NOMO-1 treated with dmso at 0.1 percent for 144 hours (cell line): ENCODE measurements at regions not wholly inside any gene's neighbourhood (a gene's known extent, or its start where the extent isn't known, plus 50 kb on each side); places are given as distances from the start of the nearest gene placed in this dataset.
"Not testable (repeated sequence)": the region's sequence is repeated elsewhere in the genome, so short reads cannot be mapped to it uniquely, and the experiment has no call there.

Source experiments
- DNase-seq: peaks from one replicate; lab custom pipeline; 2025; ENCODE audit not compliant: unreplicated experiment; lab: John Stamatoyannopoulos, UW

- DNase-seq: no peak
Measured at GRCh38 chr3:151675858-151676615, 57.7 kb upstream of the AADACL2 start.

GRCh38 chr3:151673974-151674373 lies 59.8 kb upstream of the AADACL2 start:
- DNase-seq: no peak

GRCh38 chr3:151667762-151668161 lies 66.0 kb upstream of the AADACL2 start:
- DNase-seq: not testable (repeated sequence)

DNA sequence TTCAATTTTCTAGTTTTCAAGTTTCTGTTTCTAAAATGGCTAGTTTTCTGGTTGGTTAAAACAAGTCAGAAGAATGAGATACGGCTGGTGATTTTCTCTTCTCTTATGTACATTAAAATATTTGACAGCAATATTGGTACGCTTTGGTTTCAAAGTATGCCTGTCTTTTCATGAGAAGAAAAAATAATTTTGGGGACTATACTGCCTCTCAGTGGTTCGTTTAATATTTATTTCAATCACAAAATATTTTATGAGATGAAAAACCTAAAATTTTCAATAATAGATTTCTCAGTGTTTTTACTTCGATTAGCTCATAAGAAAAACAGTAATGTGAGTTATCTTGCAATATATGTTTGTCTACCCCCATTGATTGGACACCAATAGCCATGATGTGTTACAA lies 72.8 kb upstream of the AADACL2 start:
- DNase-seq: no peak

GRCh38 chr3:151644986-151645385 lies 88.7 kb upstream of the AADACL2 start:
- no peak for DNase-seq

- no peak for DNase-seq
Measured at GRCh38 chr3:151644020-151644620, 89.6 kb upstream of the AADACL2 start.

DNA sequence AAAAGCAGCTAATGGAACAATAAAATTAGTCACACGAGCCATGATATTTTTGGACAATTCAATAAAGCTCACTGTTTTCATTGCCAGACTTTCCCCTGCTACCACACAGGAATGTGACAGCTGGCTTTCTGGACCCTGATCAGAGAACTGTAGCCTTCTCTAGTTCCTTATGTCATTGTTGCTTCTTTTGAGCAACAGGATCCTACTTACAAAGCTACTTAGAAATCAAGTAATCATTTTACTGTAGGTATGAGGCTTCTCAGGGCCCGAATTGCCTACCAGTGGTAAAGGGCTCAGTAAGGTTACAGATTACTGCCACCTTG lies 94.3 kb upstream of the AADACL2 start:
- no peak for DNase-seq

DNA sequence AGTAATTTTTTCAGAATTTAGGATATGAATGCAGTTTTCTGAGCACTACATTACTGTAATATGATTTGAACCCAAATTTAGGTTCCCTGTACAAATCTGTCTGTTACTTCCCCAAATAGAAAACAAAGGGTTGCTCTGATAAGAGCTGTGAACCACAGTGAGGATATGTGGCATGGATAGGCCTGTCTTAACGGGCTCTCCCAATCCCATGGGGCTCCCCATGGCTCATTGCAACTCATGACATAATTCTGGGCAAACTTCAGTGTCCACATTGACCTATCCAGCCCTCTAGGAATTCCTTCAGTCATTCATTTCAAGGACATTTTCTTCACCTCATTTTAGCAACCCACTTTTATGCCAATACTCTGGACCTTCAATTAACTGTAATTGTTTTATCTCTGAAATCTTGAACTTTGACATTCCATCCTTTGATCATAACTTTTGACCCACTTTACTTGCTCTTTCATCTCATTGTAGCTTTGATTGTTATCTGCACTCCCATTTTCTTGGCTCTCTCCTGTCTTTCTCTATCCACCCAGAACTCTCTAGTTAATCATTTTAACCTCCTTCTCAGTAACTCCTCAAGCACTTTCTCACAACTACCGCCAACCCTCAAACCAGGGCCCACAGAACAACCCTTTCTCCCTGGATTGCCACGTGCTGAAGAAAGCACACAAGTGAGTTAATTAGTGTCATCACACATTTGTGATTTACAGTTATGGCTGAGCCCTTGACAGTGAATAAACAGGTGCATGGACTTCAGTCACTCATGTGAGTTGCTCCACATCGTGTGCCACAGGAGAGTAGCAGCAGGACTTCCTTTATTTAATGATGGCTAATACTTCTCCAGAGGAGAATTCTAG lies 94.9 kb upstream of the AADACL2 start:
- no peak for DNase-seq

- DNase-seq: no peak
Measured at GRCh38 chr3:151635905-151636304, 97.8 kb upstream of the AADACL2 start.

DNA sequence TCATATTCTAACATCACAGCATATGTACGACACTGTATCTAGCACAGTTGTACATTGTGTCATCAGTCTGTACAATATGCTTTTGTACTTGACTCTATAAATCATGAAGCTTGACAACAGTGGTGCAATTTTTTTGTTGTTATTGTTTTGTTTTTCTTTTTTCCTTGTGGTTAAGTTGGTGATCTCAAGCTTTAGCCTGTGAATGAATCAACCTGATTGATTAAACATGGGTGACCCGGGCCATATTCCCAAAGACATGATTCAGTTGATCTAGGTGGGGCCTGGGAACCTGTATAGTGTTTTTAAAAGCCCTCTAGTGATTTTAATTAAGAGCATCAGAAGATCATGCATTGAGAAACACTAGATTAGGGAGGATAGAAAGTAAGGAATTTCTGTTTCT lies 101.8 kb upstream of the AADACL2 start:
- DNase-seq: no peak

GRCh38 chr3:151630938-151631441 lies 102.7 kb upstream of the AADACL2 start:
- no peak for DNase-seq

- no peak for DNase-seq
Measured at GRCh38 chr3:151630035-151630434, 103.7 kb upstream of the AADACL2 start.

DNA sequence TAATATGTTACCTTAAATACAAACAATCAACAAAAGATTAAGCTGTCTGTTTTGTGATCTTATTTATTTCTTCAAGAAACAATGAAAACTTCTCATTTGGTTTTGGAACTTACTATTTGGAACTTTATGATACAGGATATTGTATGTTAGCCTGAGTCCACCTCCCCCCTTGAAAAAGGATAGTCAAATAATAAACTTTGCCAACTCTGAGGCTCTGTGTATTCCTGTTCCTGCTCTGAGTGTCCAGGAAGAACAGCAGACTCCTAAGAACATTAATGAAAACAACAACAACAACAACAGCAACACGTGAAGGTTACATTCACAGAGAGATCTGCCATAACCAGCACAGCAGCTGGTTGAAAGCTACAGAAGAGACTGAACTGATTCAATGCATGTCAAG lies 108.1 kb upstream of the AADACL2 start:
- no peak for DNase-seq

- DNase-seq: no peak
Measured at GRCh38 chr3:151625086-151625485, 108.6 kb upstream of the AADACL2 start.

DNA sequence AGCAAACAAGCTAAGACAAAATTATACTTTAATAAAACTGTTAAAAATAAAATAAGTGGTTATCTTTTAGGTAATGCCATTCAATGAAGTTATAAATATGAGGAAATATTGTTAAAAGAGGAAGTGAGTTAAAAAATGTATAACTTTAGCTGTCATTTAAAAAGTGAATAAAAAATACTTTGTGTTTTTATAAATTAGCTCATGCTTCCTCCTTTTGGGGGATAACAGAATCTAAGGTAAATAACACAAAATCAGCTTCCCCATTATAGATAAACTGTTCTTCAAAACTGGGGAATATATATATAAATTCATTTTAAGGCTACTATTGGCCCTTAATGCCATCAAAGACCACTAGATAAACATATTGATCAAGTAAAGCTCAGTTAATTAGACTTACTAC lies 113.7 kb upstream of the AADACL2 start:
- peak; percentile 25 for DNase-seq

GRCh38 chr3:151615464-151615863 lies 118.3 kb upstream of the AADACL2 start:
- no peak for DNase-seq

- DNase-seq: no peak
Measured at GRCh38 chr3:151612115-151612514, 121.6 kb upstream of the AADACL2 start.

DNA sequence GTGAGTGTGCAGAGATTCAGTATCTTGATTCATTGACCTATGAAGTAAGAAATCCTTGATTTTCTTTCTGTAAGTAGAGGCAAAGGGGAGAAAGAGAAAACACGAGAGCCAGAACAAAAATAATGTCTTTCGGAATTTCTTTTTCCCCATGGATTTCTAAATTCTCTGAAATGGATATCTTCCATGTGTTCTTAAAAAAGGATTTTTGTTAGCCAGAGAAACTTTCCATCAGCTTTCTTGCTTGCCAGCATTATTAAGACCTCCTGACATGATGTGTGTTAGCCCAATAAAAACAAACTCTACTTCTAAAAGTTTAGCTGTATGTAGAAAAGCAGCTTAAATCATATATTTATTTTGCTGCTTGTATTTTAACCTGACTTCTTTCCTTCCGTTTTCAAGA lies 122.3 kb upstream of the AADACL2 start:
- no peak for DNase-seq

DNA sequence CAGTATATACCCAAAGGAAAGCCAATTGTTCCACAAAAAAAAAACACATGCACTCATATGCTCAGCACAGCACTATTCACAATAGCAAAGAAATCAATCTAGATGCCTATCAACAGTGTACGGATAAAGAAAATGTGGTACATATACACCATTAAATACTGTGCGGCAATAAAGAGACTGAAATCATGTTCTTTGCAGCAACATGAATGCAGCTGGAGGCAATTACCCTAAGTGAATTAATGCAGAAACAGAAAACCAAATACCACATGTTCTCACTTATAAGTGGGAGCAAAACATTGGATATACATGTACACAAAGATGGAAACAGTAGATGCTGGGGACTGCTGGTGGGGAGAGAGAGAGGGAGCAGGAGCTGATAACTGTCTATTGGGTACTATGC lies 124.2 kb upstream of the AADACL2 start:
- DNase-seq: no peak

DNA sequence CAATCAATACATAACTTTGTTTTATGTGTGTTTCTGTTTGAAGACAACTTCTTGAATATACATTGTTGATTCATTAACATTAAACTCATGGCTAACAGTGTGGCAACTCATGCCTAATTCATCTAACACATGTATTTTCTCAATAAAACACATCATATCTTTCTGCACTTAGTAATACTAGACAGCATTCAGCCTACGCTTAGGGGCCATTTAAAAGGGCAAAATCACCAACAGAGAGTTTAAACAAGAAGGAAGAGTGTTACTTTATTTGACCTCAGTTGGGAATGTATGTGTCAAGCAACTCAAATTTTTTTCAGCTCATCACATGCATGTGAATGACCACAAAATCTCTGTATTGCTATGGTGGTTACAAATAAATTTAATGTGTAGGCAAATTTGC lies 128.8 kb upstream of the AADACL2 start:
- DNase-seq: no peak

GRCh38 chr3:151600783-151601182 lies 132.9 kb upstream of the AADACL2 start:
- no peak for DNase-seq

DNA sequence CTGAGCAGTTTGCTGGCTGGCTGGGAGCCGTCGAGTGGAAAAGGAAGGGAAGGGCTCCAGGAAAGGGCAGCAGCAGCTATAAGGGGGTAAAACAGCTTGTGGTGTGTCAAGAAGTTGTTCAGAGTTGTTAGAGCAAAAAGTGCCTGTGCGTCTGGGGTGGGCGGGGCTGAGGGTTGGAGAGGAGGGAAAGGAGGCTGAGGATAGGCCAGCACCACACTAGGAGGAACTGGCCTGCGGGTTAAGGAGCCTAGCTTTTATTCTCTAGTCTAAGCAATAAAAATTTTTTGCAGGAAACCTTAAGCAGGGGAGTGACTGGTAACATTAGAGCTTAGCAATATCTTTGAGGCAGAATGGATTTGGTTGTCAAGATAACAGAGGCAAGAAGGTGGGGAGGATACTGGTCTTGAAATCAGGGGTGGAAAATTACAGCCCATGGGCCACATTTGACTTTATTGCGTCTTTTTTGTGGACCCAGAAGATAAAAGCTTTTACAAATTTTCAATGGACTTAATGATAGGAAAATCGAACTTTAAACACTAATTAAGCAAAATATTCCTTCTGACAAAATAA lies 134.5 kb upstream of the AADACL2 start:
- no peak for DNase-seq
